PC-9 (cell line): ENCODE measurements at regions not wholly inside any gene's neighbourhood (a gene's known extent, or its start where the extent isn't known, plus 50 kb on each side); places are given as distances from the start of the nearest gene placed in this dataset.

ENCODE experiments used
- CTCF ChIP-seq: fragments of 200-600 bp; sonication (generic); conservative IDR thresholded peaks from 2 replicates; pipeline ENCODE4 v1.6.1; 2017; ENCODE audit warnings: mixed run types, antibody characterized with exemption, mild to moderate bottlenecking, moderate library complexity
- EZH2 ChIP-seq: fragments of 200-600 bp; sonication (generic); IDR thresholded peaks from 2 replicates; pipeline ENCODE4 v1.8.0; 2017; ENCODE audit warnings: antibody characterized with exemption, low read depth

- TF ChIP-seq CTCF: no peak
- TF ChIP-seq EZH2: no peak
Measured at GRCh38 chr21:29233611-29234540, 64.8 kb upstream of the BACH1 start.
